Effector memory CD4-positive, alpha-beta T cell (primary cell): ENCODE measurements at regions not wholly inside any gene's neighbourhood (a gene's known extent, or its start where the extent isn't known, plus 50 kb on each side); places are given as distances from the start of the nearest gene placed in this dataset.
A peak's percentile ranks its signal among the peaks of the same experiment; 100 is the strongest.
"Not testable (repeated sequence)": the region's sequence is repeated elsewhere in the genome, so short reads cannot be mapped to it uniquely, and the experiment has no call there.

Experiments used
- DNase-seq, 3 donors: peaks; one replicate each; pipeline ENCODE4 v3.0.0-alpha.2; 2020
- H3K27ac ChIP-seq: 2 replicates; pipeline ENCODE4 v1.7.0; 2013; ENCODE audit warnings: mild to moderate bottlenecking, low read length, moderate library complexity; ENCODE audit not compliant: insufficient read depth, poor library complexity, severe bottlenecking
- H3K27me3 ChIP-seq: replicated peaks from 2 replicates; pipeline ENCODE4 v1.7.0; 2013; ENCODE audit warnings: mild to moderate bottlenecking, low read length; ENCODE audit not compliant: insufficient read depth, control insufficient read depth, poor library complexity, severe bottlenecking
- H3K36me3 ChIP-seq: 2 replicates; pipeline ENCODE4 v1.7.0; 2013; ENCODE audit warnings: mild to moderate bottlenecking, low read length, moderate library complexity; ENCODE audit not compliant: control insufficient read depth, insufficient read depth
- H3K4me1 ChIP-seq: 2 replicates; pipeline ENCODE4 v1.7.0; 2013; ENCODE audit warnings: low read length, mild to moderate bottlenecking; ENCODE audit not compliant: control insufficient read depth, insufficient read depth, poor library complexity, severe bottlenecking
- H3K4me3 ChIP-seq: 2 replicates; pipeline ENCODE4 v1.7.0; 2013; ENCODE audit warnings: low read length, low read depth, mild to moderate bottlenecking; ENCODE audit not compliant: insufficient read depth, poor library complexity, severe bottlenecking
- H3K9me3 ChIP-seq: 2 replicates; pipeline ENCODE4 v1.7.0; 2013; ENCODE audit warnings: mild to moderate bottlenecking, low read length, moderate library complexity; ENCODE audit not compliant: control insufficient read depth

- H3K4me3 ChIP-seq: no peak overlapping the region
- H3K9me3 ChIP-seq: no peaks in the 10 kb centered on the region
- H3K4me1 ChIP-seq: no peaks in the 10 kb centered on the region
- no peaks in the 10 kb centered on the region for H3K27me3 ChIP-seq
- DNase-seq: no peak
- H3K27ac ChIP-seq: no peak overlapping the region
- no peaks in the 10 kb centered on the region for H3K36me3 ChIP-seq
Observed at GRCh38 chr4:145271194-145271593, 90.8 kb upstream of the OTUD4 start.

GRCh38 chr4:145266881-145267280, 86.5 kb upstream of the OTUD4 start:
- Histone ChIP-seq H3K4me3 (no peak overlapping the region), H3K9me3 (no peaks in the 10 kb centered on the region), H3K4me1 (no peaks in the 10 kb centered on the region), H3K27ac (no peak overlapping the region), H3K36me3 (no peaks in the 10 kb centered on the region), H3K27me3 (no peaks in the 10 kb centered on the region)
- no peak for DNase-seq

DNA sequence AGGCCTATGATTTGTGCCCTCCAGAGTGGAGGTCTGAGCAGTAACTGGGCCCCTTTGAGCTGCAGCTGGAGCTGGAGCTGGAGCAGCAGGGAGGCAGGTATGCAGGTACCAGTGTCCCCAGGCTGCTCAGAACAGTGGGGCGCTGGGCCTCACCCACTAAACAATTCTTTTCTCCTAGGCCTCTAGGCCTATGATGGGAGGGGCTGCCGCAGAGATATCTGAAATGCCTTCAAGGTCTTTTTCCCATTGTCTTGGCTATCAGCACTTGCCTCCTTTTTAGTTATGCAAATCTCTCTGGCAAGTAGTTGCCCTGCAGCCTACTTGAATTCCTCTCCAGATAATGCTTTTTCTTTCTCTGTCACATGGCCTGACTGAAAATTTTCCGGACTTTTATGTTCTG, 79.7 kb upstream of the OTUD4 start:
- H3K27me3 ChIP-seq: no peaks in the 10 kb centered on the region
- H3K27ac ChIP-seq: no peak overlapping the region
- no peak for DNase-seq
- H3K4me1 ChIP-seq: no peaks in the 10 kb centered on the region
- H3K9me3 ChIP-seq: no peaks in the 10 kb centered on the region
- no peak overlapping the region for H3K4me3 ChIP-seq
- no peaks in the 10 kb centered on the region for H3K36me3 ChIP-seq

DNA sequence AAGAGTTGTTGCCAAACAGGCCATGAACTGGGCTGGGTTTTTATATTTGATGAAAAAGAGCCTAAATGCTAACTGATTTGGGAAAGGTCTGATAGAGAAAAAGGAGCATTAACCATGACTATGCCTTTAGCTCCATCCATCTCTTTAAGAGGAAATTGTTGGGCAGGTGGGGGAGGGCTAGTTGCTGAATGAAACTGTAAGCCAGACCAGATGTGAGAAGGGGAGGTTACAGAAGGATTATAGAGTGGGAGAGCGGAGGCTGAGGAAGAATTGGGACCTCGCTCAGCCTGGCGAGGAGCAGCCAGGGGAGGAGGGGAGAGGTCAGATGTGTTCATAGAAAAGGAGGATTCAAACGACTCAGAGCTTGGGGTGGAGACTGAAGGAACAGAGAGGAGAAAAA, 74.9 kb upstream of the OTUD4 start:
- not testable (repeated sequence) for H3K4me3 ChIP-seq, H3K4me1 ChIP-seq, H3K27me3 ChIP-seq, H3K36me3 ChIP-seq, H3K9me3 ChIP-seq, DNase-seq, H3K27ac ChIP-seq

DNA sequence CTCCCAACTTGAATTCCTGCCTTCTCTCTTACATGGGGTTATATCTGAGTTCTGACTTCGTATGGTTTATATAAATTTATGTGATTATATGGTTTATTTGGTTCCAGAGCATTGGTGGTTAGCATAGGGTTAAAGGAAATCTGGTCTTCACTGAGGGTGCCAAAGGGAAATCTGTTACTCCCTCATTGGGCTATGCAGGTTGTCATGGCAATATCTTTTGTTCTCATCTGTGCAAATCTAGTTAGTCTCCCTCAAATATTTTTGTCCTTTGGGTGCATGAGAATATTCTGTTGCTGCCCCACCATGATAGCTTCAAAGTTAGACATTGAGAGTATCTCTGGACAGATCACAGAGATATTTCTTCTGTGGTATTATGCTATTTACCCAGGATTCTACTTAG, 71.8 kb upstream of the OTUD4 start:
- no peaks in the 10 kb centered on the region for H3K9me3 ChIP-seq
- H3K27ac ChIP-seq: no peak overlapping the region
- H3K4me3 ChIP-seq: no peak overlapping the region
- no peaks in the 10 kb centered on the region for H3K27me3 ChIP-seq
- H3K4me1 ChIP-seq: no peaks in the 10 kb centered on the region
- DNase-seq: no peak
- no peaks in the 10 kb centered on the region for H3K36me3 ChIP-seq

DNA sequence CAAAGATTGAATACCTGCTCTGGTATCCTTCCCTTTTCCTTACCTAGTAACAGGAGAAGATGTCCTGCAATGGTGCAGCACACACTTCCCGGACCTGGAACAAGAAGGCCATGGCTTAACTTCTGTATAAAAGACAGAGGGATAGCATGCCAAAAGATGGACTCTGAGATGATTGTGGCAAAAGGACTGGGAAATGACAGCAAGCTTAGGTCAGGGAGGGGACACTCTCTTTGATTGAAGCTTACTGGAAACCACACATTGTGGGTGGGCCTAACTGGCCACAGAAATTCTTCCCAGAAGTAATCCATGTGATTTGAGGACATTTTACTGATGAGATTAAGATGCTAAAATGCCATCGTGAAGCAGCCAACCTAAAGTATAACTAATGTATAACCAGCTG, 71.0 kb upstream of the OTUD4 start:
- Histone ChIP-seq H3K36me3 (no peaks in the 10 kb centered on the region), H3K4me1 (no peaks in the 10 kb centered on the region), H3K27ac (no peak overlapping the region), H3K4me3 (no peak overlapping the region), H3K9me3 (no peaks in the 10 kb centered on the region), H3K27me3 (no peaks in the 10 kb centered on the region)
- no peak for DNase-seq

DNA sequence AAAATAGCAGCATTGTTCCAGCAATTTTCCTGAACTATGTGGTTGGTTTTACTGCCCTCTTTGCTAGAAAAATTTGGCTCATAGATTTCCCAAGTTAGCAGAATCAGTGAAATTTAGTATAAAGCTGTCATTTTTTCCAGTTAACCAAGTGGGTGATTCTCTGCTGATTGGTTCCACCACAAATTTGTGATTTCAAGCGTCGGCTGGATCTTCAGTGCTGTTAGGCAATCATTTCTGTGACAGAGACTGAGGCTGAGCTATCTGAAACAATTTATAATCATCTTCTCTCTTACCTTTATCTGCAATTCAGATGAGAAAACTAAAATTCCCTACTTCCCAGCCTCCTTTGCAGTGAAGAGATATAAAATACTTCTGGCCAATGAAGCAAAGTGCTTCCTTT, 68.6 kb upstream of the OTUD4 start:
- Histone ChIP-seq H3K27ac (no peak overlapping the region), H3K36me3 (no peaks in the 10 kb centered on the region), H3K27me3 (no peaks in the 10 kb centered on the region), H3K4me1 (no peaks in the 10 kb centered on the region), H3K4me3 (no peak overlapping the region), H3K9me3 (no peaks in the 10 kb centered on the region)
- DNase-seq: no peak

- Histone ChIP-seq H3K4me3 (no peak overlapping the region), H3K4me1 (no peaks in the 10 kb centered on the region), H3K27me3 (no peaks in the 10 kb centered on the region), H3K36me3 (no peaks in the 10 kb centered on the region), H3K9me3 (no peaks in the 10 kb centered on the region), H3K27ac (no peak overlapping the region)
- DNase-seq: no peak
Observed at GRCh38 chr4:145248502-145248901, 68.1 kb upstream of the OTUD4 start.

GRCh38 chr4:145234091-145234706, 53.8 kb upstream of the OTUD4 start:
- H3K27me3 ChIP-seq: peaks cover 2% of the 10 kb centered on the region
- no peaks in the 10 kb centered on the region for H3K9me3 ChIP-seq
- no peaks in the 10 kb centered on the region for H3K36me3 ChIP-seq
- no peak overlapping the region for H3K27ac ChIP-seq
- no peak overlapping the region for H3K4me3 ChIP-seq
- no peaks in the 10 kb centered on the region for H3K4me1 ChIP-seq
- peak in 1 of 3 donors; percentile 16 for DNase-seq

DNA sequence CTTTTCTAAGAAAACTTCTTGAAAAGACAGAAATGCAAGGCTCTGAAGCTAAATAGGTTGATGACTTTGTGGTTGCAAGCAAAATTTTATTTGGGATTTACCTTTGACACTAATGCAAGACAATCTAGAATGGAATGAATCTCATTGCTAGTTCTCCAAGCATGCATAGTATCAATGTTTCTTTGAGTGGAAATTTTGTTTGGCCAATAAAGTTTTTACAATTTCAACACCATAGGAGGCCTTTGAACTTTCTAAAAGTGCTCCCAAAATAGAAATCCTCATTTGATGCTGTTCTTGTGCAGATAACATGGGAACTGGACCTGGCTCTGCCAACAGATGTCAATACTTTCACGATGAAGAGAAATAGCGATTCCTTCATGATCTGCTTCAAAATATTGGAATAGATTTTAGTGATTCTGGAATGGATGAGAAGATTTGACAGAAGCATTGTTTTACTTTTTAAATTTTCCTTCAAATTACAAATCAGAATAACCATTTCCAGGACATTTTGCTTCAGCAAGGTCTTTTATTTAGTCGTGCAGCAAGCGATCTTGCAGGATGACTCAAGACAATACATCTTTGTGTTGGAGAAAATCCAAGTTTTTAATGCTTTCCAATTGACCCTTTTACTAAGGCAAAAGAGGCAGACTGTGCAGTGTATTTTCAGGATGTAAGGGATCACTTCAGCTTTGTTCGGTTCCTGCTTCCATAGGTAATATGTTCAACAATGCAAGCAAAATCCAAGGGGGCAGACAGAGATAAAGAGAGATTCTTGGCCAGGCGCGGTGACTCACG, 51.7 kb upstream of the OTUD4 start:
- DNase-seq: no peak

More for the DNA sequence above, 51.7 kb upstream of the OTUD4 start:
- Histone ChIP-seq H3K4me1 (no peaks in the 10 kb centered on the region), H3K9me3 (no peaks in the 10 kb centered on the region), H3K36me3 (no peaks in the 10 kb centered on the region), H3K27me3 (peaks cover 5% of the 10 kb centered on the region), H3K4me3 (no peak overlapping the region), H3K27ac (no peak overlapping the region)
